Fibroblast of villous mesenchyme (primary cell): ENCODE measurements at regions not wholly inside any gene's neighbourhood (a gene's known extent, or its start where the extent isn't known, plus 50 kb on each side); places are given as distances from the start of the nearest gene placed in this dataset.

Experiments used
- DNase-seq: peaks from one replicate; pipeline ENCODE4 v3.0.0-alpha.2; 2010; ENCODE audit warnings: low read depth
- H3K4me3 ChIP-seq: 2 replicates; pipeline ENCODE4 v1.5.1; 2011; ENCODE audit warnings: low read depth, mild to moderate bottlenecking, low read length
- CTCF ChIP-seq: IDR thresholded peaks from 2 replicates; pipeline ENCODE4 v1.5.1; 2012; ENCODE audit warnings: low read depth, mild to moderate bottlenecking, low read length; ENCODE audit not compliant: insufficient read depth

- no peak overlapping the region for H3K4me3 ChIP-seq
- no peak for TF ChIP-seq CTCF
- peak; percentile 96 for DNase-seq
These were observed 173.7 kb downstream of the KIF18A start for GRCh38 chr11:27933992-27934829.

GRCh38 chr11:27931770-27932169 lies 176.2 kb downstream of the KIF18A start:
- no peak for DNase-seq
- no peak for TF ChIP-seq CTCF
- no peak overlapping the region for H3K4me3 ChIP-seq

GRCh38 chr11:27930946-27931345 lies 177.0 kb downstream of the KIF18A start:
- no peak overlapping the region for H3K4me3 ChIP-seq
- no peak for TF ChIP-seq CTCF
- DNase-seq, result no peak

- no peak for TF ChIP-seq CTCF
- no peak for DNase-seq
- H3K4me3 ChIP-seq, result no peak overlapping the region
These were observed 179.1 kb downstream of the KIF18A start for GRCh38 chr11:27928809-27929208.

- DNase-seq, result peak; percentile 92
- TF ChIP-seq CTCF, result no peak
- no peak overlapping the region for H3K4me3 ChIP-seq
These were observed 180.9 kb downstream of the KIF18A start for GRCh38 chr11:27926981-27927481.

GRCh38 chr11:27926486-27926885 lies 181.5 kb downstream of the KIF18A start:
- no peak for TF ChIP-seq CTCF
- H3K4me3 ChIP-seq, result no peak overlapping the region
- DNase-seq, result no peak
